NCI-H460 (cell line): ENCODE measurements at regions not wholly inside any gene's neighbourhood (a gene's known extent, or its start where the extent isn't known, plus 50 kb on each side); places are given as distances from the start of the nearest gene placed in this dataset.
"Not testable (repeated sequence)": the region's sequence is repeated elsewhere in the genome, so short reads cannot be mapped to it uniquely, and the experiment has no call there.

ENCODE experiments used
- DNase-seq: peaks from one replicate; pipeline ENCODE4 v3.0.0-alpha.2; 2016; ENCODE audit warnings: low read depth; ENCODE audit errors: extremely low read depth

- DNase-seq = no peak
Measured at GRCh38 chr5:168089201-168089887, 202.1 kb upstream of the WWC1 start.

- no peak for DNase-seq
Measured at GRCh38 chr5:168092209-168093185, 198.9 kb upstream of the WWC1 start.

GRCh38 chr5:168093200-168093910, 198.1 kb upstream of the WWC1 start:
- no peak for DNase-seq

GRCh38 chr5:168096525-168096924, 194.9 kb upstream of the WWC1 start:
- no peak for DNase-seq

GRCh38 chr5:168097876-168098653, 193.4 kb upstream of the WWC1 start:
- no peak for DNase-seq

DNA sequence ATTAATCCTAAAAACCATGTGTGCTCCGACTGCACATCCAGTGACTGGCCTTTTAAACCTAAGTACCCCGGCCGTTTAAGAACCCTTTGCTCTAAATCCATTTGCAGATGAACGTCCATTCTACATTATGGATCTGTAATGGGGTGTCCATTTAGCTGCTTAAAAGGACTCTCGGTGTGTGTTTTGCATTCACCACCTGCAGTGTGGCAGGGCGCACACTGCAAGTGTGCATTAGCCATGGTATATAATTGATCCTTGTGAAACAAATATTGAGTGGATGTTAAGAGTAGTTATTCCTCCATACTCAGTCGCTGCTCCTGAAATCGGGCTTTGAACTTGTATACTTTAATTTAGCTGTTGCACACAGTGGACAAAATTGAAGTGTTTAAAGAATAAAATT, 190.1 kb upstream of the WWC1 start:
- DNase-seq = no peak

- not testable (repeated sequence) for DNase-seq
Measured at GRCh38 chr5:168103018-168103417, 188.4 kb upstream of the WWC1 start.

DNA sequence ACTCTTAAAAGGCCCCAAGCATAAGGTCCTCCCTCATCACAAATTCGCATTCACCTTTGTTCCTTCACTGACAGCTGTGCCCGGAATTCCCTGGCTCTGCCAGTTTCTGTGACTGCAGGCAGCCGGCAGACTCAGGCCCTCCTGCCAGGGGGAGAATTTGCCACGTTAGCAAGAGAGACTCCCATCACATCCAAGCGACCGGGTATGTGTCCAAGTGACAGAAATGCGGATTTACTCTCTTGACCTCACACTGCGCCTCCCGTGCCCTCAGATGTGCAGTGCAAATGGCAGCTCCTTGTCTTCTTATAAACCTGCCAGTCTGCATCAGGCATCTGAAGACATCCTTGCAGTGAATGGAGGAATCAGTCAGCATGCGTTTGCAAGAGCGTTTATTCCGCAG, 187.1 kb upstream of the WWC1 start:
- DNase-seq = no peak

DNA sequence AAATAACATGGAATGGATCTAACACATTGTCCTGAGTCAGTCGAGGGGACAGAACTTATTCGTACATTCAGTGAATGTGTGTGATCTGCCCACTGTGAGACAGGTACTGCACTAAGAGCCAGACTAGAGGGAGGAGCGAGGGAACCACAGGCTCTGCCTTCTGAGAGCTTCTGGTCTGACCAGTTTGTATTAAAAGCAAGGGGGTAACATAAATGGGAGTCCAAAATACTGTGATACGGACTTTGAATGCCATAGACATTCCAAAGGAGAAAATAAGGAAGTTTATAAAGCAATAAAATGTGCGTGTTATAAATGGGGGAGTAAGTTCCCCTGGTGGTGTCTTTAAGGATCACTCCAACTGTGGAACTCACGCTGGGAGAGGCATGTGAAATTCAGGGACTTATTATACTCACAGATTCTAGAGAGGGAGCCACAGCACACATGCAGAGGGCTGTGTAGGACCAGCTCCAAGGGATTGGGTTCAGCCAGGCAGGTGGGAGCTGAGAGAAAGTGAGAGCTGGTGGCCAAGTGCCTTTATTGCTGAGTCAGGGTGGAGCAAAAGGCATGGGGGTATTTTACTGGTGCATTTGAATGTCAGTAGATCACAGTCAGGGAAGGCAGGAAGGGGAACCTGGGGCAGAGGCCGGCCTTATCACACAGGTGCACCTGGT, 186.5 kb upstream of the WWC1 start:
- no peak for DNase-seq

GRCh38 chr5:168106008-168106761, 185.3 kb upstream of the WWC1 start:
- DNase-seq = no peak

- DNase-seq = no peak
Measured at GRCh38 chr5:168109441-168109840, 182.0 kb upstream of the WWC1 start.

- DNase-seq = no peak
Measured at GRCh38 chr5:168110384-168110783, 181.1 kb upstream of the WWC1 start.

DNA sequence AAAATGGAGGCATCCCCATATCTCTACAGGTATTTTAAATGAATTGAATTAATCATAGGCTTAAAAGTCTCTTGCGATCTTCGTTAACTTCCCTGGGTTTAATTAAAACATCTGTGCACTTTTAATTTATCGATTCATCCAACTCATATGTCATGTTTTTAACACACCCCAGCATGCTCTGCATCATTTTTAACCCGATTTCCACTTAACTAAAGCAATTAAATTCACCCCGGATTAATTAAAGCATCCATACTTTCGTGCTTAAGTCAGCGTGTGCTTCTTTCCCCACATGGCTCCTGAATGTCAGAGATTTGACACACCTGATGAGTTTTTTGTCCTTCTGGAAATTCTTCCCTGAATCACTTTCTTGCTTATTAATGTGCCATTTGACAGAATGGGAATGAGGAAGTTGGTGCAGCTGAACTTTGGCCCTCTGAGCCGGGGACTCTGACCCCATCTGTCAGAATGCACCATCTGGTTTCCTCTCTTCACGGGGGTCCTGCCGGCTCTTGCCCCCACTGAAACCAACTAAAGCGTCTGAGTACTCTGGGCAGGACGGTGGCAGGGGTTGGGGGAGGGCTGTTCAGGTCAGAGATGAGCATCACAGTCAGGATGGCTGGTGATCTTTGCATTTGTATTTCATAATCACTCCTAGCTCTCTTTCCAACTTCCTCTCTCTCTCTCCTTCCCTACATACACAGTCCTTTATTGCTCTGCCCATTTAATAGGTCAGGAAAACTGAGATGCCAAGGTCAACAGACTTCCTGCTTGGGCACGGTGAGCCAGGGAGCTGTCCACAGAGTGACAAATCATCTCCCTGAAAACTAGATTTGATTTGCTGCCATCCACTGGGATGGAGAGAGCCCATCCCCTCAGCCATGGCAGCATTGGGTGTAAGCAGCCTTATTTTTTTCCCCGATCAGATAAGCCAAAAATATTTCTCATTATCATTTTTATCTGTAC, 180.3 kb upstream of the WWC1 start:
- DNase-seq = no peak

DNA sequence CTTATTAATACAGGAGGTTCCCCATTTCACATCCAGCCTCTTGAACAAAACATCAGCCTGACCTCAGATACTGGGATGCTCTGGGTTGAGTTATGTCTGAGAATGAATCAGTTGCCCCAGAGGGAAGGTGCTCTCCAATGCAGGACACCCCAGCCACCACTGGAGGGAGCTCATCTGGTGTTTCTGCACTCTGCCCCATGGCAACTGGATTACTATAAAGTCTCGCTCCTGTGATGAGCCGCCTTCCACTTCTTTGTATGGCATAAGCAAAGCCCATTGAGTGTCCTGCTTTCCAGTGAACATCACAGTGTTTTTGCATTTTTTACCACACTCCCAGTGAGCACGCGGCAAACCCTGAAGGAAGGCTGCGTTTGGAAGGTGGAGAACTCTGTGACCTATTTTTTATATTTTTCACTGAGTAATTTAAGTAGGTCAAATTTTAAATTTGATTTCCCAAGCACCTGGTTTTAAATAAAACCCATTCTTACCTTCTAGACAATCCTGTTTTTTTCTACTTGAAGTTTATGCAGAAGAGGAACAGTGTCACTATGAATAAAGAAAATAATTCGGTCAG, 176.9 kb upstream of the WWC1 start:
- peak; percentile 68 for DNase-seq

DNA sequence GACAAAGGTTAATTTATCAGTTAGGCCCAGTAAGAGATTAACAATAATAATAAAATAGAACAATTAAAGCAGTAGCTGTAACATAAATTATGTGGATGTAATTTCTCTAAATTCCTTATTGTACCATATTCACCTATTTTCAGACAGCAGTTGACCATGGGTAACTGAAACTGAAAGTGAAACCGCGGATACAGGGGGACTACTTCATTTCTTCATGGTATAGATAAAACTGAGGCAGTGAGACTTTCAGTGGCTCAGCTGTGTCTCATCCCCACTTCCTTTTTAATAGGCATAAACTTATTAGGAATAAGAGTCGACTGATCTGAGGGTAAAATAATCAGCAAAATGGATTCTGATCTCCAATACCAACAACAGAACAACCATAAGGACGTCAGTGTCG, 174.0 kb upstream of the WWC1 start:
- DNase-seq = no peak

GRCh38 chr5:168118042-168118668, 173.3 kb upstream of the WWC1 start:
- DNase-seq = no peak

DNA sequence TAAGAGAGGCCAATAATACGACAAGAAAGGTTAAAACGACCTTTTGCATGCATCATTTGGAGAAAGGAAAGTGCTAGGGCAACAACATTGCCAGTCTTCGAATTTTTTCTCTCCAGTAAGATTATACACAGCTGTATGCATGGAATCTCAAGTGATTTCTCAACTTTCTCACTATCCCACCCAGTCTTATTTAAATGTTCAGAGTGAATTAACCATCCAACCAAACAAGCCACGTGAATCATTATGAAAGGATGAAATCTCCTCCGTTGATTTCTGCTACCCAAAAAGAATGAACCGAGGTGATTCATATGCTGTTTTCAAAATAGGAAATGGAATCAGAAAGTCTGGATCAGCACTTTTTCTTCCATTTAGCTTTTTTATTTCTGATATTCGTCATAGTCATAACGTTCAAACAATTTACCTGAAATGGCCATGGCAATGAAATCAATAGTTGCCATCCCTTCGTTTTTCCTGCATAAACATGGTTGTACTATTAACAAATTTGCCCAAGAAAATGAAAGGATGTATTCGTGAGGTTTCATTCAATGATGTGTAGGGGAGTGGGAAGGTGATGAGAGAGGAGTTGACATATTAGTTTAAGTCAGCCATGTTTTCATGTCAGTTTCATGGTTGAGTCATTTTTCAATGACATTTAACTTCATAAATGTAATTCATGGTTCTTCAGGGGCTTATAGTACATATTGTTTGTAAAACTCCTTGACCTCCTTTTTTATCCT, 170.9 kb upstream of the WWC1 start:
- DNase-seq = no peak
